K562 (cell line): ENCODE measurements at regions not wholly inside any gene's neighbourhood (a gene's known extent, or its start where the extent isn't known, plus 50 kb on each side); places are given as distances from the start of the nearest gene placed in this dataset.

ENCODE experiments used
- CTCF ChIP-seq, 3 experiments: IDR thresholded peaks in 2 of 3; conservative IDR thresholded peaks in 1 of 3; 2 replicates each; pipeline ENCODE4 v1.5.1; 2011 to 2012; ENCODE audit warnings: low read length in 3 of 3, mild to moderate bottlenecking in 3 of 3, control low read depth in 2 of 3, improper control_type of control experiment in 1 of 3, inconsistent platforms in 1 of 3, low read depth in 1 of 3, mixed read lengths in 1 of 3, moderate library complexity in 1 of 3; ENCODE audit not compliant: insufficient read depth in 2 of 3
- FOXM1 ChIP-seq, 2 experiments: fragments of 450-650 bp in 1 of 2; sonication (generic) in 1 of 2; formaldehyde crosslinking in 1 of 2; IDR thresholded peaks; 2 replicates each; pipeline versions ENCODE4 v1.6.1 to v1.9.0; 2017 to 2022; ENCODE audit warnings: low read depth in 2 of 2, mild to moderate bottlenecking in 2 of 2, missing genetic modification reagents in 1 of 2, moderate library complexity in 1 of 2
- ZNF449 ChIP-seq: fragments of 250-450 bp; sonication (Bioruptor Pico); IDR thresholded peaks from 2 replicates; pipeline ENCODE4 v1.8.0; 2022; ENCODE audit warnings: moderate library complexity, mild to moderate bottlenecking, inconsistent platforms

GRCh38 chrX:63979480-63979879 is 194.5 kb upstream of the ARHGEF9 start:
- TF ChIP-seq CTCF (IDR thresholded peaks at IDR 0.05 in 2 of 3, conservative IDR thresholded peaks at IDR 0.05 in 1 of 3; ENCODE audit: insufficient read depth in 2 of 3, low read depth in 1 of 3, low read length in 3 of 3), result no peak
- no peak for TF ChIP-seq FOXM1 (IDR thresholded peaks at IDR 0.05; ENCODE audit: low read depth)
- TF ChIP-seq FOXM1 (CRISPR knock-in tag; IDR thresholded peaks at IDR 0.05; ENCODE audit: low read depth), result no peak
- TF ChIP-seq ZNF449, result no peak
